Adrenal gland (tissue), 5 donors: ENCODE measurements at regions not wholly inside any gene's neighbourhood (a gene's known extent, or its start where the extent isn't known, plus 50 kb on each side); places are given as distances from the start of the nearest gene placed in this dataset.

Source experiments
- POLR2A ChIP-seq, 2 donors: fragments of 450-650 bp; IDR thresholded peaks; one replicate each; pipeline ENCODE4 v1.6.1; 2017; ENCODE audit warnings: antibody characterized with exemption in 2 of 2, mild to moderate bottlenecking in 2 of 2, moderate library complexity in 1 of 2
- TF ChIP-seq, protein P1 (sequence below), 6 experiments: fragments of 450-650 bp in 4 of 6; fragments of 200-600 bp in 2 of 6; sonication (generic) in 1 of 6; IDR thresholded peaks; 1 replicate in 5 of 6; 2 replicates in 1 of 6; pipeline versions ENCODE4 v1.5.1 to v1.8.0; 2016 to 2021; ENCODE audit warnings: antibody characterized with exemption in 6 of 6, mild to moderate bottlenecking in 2 of 6, moderate library complexity in 1 of 6
- donor health status: DM: no; HTN: no; CAD: no.

DNA sequence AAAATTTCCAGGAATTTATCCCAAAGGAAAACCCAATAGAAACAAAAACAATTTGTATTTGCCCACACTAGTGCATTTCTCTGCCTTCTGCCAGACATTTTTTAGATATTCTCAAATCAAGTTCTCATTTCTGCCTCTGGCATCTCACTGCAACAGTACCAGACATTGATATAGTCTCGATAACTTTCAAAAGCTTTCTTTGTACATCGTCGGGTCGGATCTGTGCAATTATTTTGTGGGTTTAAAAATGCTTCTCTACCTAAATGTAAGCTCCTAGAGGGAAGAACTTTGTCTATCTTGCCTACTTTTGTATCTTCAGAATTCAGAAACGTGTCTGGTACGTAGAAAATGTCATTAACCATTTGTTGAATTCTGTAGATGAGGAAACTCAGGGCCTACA is 125.5 kb upstream of the LIFR start:
- TF ChIP-seq, protein P1, sequence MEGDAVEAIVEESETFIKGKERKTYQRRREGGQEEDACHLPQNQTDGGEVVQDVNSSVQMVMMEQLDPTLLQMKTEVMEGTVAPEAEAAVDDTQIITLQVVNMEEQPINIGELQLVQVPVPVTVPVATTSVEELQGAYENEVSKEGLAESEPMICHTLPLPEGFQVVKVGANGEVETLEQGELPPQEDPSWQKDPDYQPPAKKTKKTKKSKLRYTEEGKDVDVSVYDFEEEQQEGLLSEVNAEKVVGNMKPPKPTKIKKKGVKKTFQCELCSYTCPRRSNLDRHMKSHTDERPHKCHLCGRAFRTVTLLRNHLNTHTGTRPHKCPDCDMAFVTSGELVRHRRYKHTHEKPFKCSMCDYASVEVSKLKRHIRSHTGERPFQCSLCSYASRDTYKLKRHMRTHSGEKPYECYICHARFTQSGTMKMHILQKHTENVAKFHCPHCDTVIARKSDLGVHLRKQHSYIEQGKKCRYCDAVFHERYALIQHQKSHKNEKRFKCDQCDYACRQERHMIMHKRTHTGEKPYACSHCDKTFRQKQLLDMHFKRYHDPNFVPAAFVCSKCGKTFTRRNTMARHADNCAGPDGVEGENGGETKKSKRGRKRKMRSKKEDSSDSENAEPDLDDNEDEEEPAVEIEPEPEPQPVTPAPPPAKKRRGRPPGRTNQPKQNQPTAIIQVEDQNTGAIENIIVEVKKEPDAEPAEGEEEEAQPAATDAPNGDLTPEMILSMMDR (IDR thresholded peaks at IDR 0.05) = no peak
- no peak for TF ChIP-seq POLR2A (IDR thresholded peaks at IDR 0.05)
